Naive thymus-derived CD4-positive, alpha-beta T cell (primary cell): ENCODE measurements at regions not wholly inside any gene's neighbourhood (a gene's known extent, or its start where the extent isn't known, plus 50 kb on each side); places are given as distances from the start of the nearest gene placed in this dataset.

Experiments used
- ATAC-seq: fragments of 150-1000 bp; cut with Tn5 transposase; 2 replicates; pipeline ENCODE4 v1.10.0; 2021; ENCODE audit warnings: mild to moderate bottlenecking, moderate library complexity
- CTCF ChIA-PET: fragments of 350-600 bp; sonication (Branson Sonifier 250); formaldehyde crosslinking; loops from one replicate; lab custom pipeline; 2021; ENCODE audit warnings: antibody characterized with exemption; lab: Charles Lee
- POLR2A ChIA-PET: fragments of 350-600 bp; sonication (Branson Sonifier 250); formaldehyde crosslinking; loops from one replicate; lab custom pipeline; 2021; ENCODE audit warnings: antibody characterized with exemption, inconsistent platforms; lab: Charles Lee
- DNase-seq, 9 donors: peaks; one replicate each; pipeline versions ENCODE4 v3.0.0 to v3.0.0-alpha.2; 2020 to 2022; ENCODE audit warnings: mixed read lengths in 1 of 9
- H3K27ac ChIP-seq: one replicate; pipeline ENCODE4 v1.7.0; 2013; ENCODE audit warnings: mild to moderate bottlenecking, low read depth, low read length, moderate library complexity
- H3K27me3 ChIP-seq, 2 donors: one replicate each; pipeline ENCODE4 v1.7.0; 2013; ENCODE audit warnings: low read length in 2 of 2, mild to moderate bottlenecking in 2 of 2, moderate library complexity in 2 of 2; ENCODE audit not compliant: control insufficient read depth in 2 of 2, insufficient read depth in 2 of 2
- H3K36me3 ChIP-seq, 3 experiments: 1 replicate in 2 of 3; 2 replicates in 1 of 3; pipeline ENCODE4 v1.7.0; 2013; ENCODE audit warnings: low read length in 3 of 3, mild to moderate bottlenecking in 3 of 3, moderate library complexity in 1 of 3; ENCODE audit not compliant: insufficient read depth in 3 of 3, control insufficient read depth in 2 of 3
- H3K4me1 ChIP-seq, 2 donors: one replicate each; pipeline ENCODE4 v1.7.0; 2013; ENCODE audit warnings: low read length in 2 of 2, mild to moderate bottlenecking in 2 of 2, moderate library complexity in 1 of 2; ENCODE audit not compliant: control insufficient read depth in 2 of 2, insufficient read depth in 2 of 2
- H3K4me3 ChIP-seq: 2 replicates; pipeline ENCODE4 v1.7.0; 2013; ENCODE audit warnings: mild to moderate bottlenecking, low read length
- H3K9me3 ChIP-seq, 3 experiments: 1 replicate in 2 of 3; 2 replicates in 1 of 3; pipeline ENCODE4 v1.7.0; 2013; ENCODE audit warnings: low read length in 3 of 3; ENCODE audit not compliant: control insufficient read depth in 2 of 3
- H3K27ac Mint-ChIP-seq, 9 donors: one replicate each; pipeline ENCODE4 v1.8.0; 2020 to 2022; ENCODE audit warnings: mixed read lengths in 9 of 9, mild to moderate bottlenecking in 8 of 9, moderate library complexity in 5 of 9, inconsistent platforms in 2 of 9
- H3K27me3 Mint-ChIP-seq, 5 donors: one replicate each; pipeline ENCODE4 v1.8.0; 2021 to 2022; ENCODE audit warnings: mixed read lengths in 5 of 5, mild to moderate bottlenecking in 1 of 5
- H3K36me3 Mint-ChIP-seq, 5 donors: one replicate each; pipeline ENCODE4 v1.8.0; 2020 to 2022; ENCODE audit warnings: mixed read lengths in 5 of 5, mild to moderate bottlenecking in 3 of 5, inconsistent platforms in 1 of 5
- H3K4me1 Mint-ChIP-seq, 7 donors: one replicate each; pipeline ENCODE4 v1.8.0; 2020 to 2022; ENCODE audit warnings: mixed read lengths in 7 of 7, mild to moderate bottlenecking in 3 of 7, inconsistent platforms in 1 of 7
- H3K4me3 Mint-ChIP-seq, 10 donors: one replicate each; pipeline ENCODE4 v1.8.0; 2020 to 2022; ENCODE audit warnings: mild to moderate bottlenecking in 10 of 10, mixed read lengths in 10 of 10, moderate library complexity in 6 of 10, inconsistent platforms in 2 of 10
- H3K9me3 Mint-ChIP-seq, 11 donors: one replicate each; pipeline ENCODE4 v1.8.0; 2020 to 2022; ENCODE audit warnings: mixed read lengths in 11 of 11, mild to moderate bottlenecking in 4 of 11, inconsistent platforms in 1 of 11, moderate library complexity in 1 of 11
- intact Hi-C, 2 donors: fragments of 100-400 bp; cut with micrococcal nuclease; formaldehyde crosslinking; loops; one replicate each; pipeline ENCODE4 v1.15.1; 2023

GRCh38 chr2:43082903-43083677 lies 143.3 kb downstream of the ZFP36L2 start:
- ATAC-seq: no peak
- no peaks in the 10 kb centered on the region for H3K4me1 ChIP-seq
- H3K27me3 ChIP-seq: no peaks in the 10 kb centered on the region
- no peaks in the 10 kb centered on the region for H3K36me3 ChIP-seq
- Mint-ChIP-seq H3K27ac (peak overlapping the region in 4 of 9 donors; percentile 8 to 57 (median 24)), H3K27me3 (peaks cover 0 to 1% (median 0%) of the 10 kb centered on the region in 5 donors), H3K9me3 (no peaks in the 10 kb centered on the region), H3K4me1 (peaks cover 9 to 38% (median 37%) of the 10 kb centered on the region in 7 donors), H3K4me3 (no peak overlapping the region), H3K36me3 (peaks cover 0 to 3% (median 0%) of the 10 kb centered on the region in 5 donors)
- no peak overlapping the region for H3K27ac ChIP-seq
- CTCF ChIA-PET: interaction anchor here (1.4 kb wide), 1 partner anchor 9 kb away, joined by 3 read pairs; no protein-coding TSS in a partner anchor
- H3K9me3 ChIP-seq: no peaks in the 10 kb centered on the region
- H3K4me3 ChIP-seq: no peak overlapping the region
- POLR2A ChIA-PET: interaction anchor here (0.9 kb wide), 1 partner anchor 51 kb away, joined by 3 read pairs; no protein-coding TSS in a partner anchor
- intact Hi-C loops: no loop called here
- no peak for DNase-seq

GRCh38 chr2:43082111-43082894 lies 144.1 kb downstream of the ZFP36L2 start:
- ChIA-PET CTCF (interaction anchor here (1.4 kb wide), 1 partner anchor 10 kb away, joined by 3 read pairs; no protein-coding TSS in a partner anchor), POLR2A (interaction anchor here (1.1 kb wide), 1 partner anchor 9 kb away, joined by 5 read pairs; no protein-coding TSS in a partner anchor)
- Histone ChIP-seq H3K27me3 (no peaks in the 10 kb centered on the region), H3K4me1 (no peaks in the 10 kb centered on the region), H3K9me3 (no peaks in the 10 kb centered on the region), H3K36me3 (no peaks in the 10 kb centered on the region), H3K4me3 (no peak overlapping the region), H3K27ac (no peak overlapping the region)
- Mint-ChIP-seq H3K27me3 (no peaks in the 10 kb centered on the region), H3K4me3 (no peak overlapping the region), H3K36me3 (peaks cover 0 to 1% (median 0%) of the 10 kb centered on the region in 5 donors), H3K9me3 (no peaks in the 10 kb centered on the region), H3K4me1 (peaks cover 9 to 43% (median 38%) of the 10 kb centered on the region in 7 donors), H3K27ac (peak overlapping the region in 2 of 9 donors; percentile 8 to 14)
- ATAC-seq (no peak), DNase-seq (no peak)
- intact Hi-C loops: no loop called here

DNA sequence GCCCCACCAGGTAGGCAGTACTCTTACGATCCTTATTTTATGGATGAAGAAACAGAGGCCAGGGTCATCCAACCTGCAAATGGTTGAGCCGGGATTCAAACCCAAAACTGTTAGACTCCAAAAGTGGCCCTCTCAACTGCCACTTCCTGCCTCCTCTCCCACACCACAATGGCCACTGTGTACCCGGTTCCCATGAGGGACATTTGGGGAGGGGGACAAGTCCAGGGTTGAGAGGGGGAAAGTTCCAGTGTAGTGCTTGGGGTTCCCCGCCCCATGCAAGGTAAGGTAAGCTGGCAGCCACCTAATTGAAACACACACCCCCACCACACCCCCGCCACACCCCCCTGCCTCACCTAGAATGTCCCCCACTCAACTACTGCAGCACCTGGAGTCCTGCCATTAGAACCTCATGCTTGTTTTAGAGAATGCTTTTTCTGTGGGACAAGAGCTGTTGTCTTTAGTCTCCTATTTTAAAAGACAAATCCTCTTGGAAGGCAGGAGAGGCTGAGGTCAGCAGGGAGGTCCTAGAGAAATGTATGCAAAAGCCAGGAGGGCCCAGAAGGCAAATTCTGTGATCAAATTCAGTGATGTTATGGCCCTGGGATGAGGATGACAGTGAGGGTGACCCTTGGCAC lies 145.2 kb downstream of the ZFP36L2 start:
- H3K36me3 Mint-ChIP-seq: peaks cover 0 to 3% (median 0%) of the 10 kb centered on the region in 5 donors
- Histone ChIP-seq H3K27ac (no peak overlapping the region), H3K4me3 (no peak overlapping the region), H3K36me3 (no peaks in the 10 kb centered on the region), H3K4me1 (no peaks in the 10 kb centered on the region), H3K9me3 (no peaks in the 10 kb centered on the region), H3K27me3 (no peaks in the 10 kb centered on the region)
- H3K9me3 Mint-ChIP-seq: no peaks in the 10 kb centered on the region
- ChIA-PET CTCF (no interaction called here), POLR2A (interaction anchor here (1.4 kb wide), 1 partner anchor 45 kb away, joined by 4 read pairs; no protein-coding TSS in a partner anchor)
- no peak overlapping the region for H3K4me3 Mint-ChIP-seq
- H3K4me1 Mint-ChIP-seq: peaks cover 9 to 43% (median 38%) of the 10 kb centered on the region in 7 donors
- no peaks in the 10 kb centered on the region for H3K27me3 Mint-ChIP-seq
- peak overlapping the region in 2 of 9 donors; percentile 23 to 36 for H3K27ac Mint-ChIP-seq
- intact Hi-C loops: no loop called here
- ATAC-seq (no peak), DNase-seq (no peak)

GRCh38 chr2:43080571-43081021 lies 145.8 kb downstream of the ZFP36L2 start:
- H3K36me3 ChIP-seq: no peaks in the 10 kb centered on the region
- H3K27me3 Mint-ChIP-seq: no peaks in the 10 kb centered on the region
- no peaks in the 10 kb centered on the region for H3K27me3 ChIP-seq
- ATAC-seq (no peak), DNase-seq (no peak)
- H3K36me3 Mint-ChIP-seq: peaks cover 0 to 3% (median 0%) of the 10 kb centered on the region in 5 donors
- H3K4me3 ChIP-seq: no peak overlapping the region
- H3K27ac ChIP-seq: no peak overlapping the region
- H3K4me1 ChIP-seq: no peaks in the 10 kb centered on the region
- H3K9me3 Mint-ChIP-seq: no peaks in the 10 kb centered on the region
- POLR2A ChIA-PET: interaction anchor here (1.4 kb wide), 1 partner anchor 44 kb away, joined by 4 read pairs; no protein-coding TSS in a partner anchor
- peak overlapping the region in 1 of 10 donors; percentile 39 for H3K4me3 Mint-ChIP-seq
- intact Hi-C loops: no loop called here
- H3K27ac Mint-ChIP-seq: peak overlapping the region in 3 of 9 donors; percentile 46 to 75 (median 52)
- CTCF ChIA-PET: no interaction called here
- no peaks in the 10 kb centered on the region for H3K9me3 ChIP-seq
- peaks cover 9 to 42% (median 36%) of the 10 kb centered on the region in 7 donors for H3K4me1 Mint-ChIP-seq

GRCh38 chr2:43078781-43079755 lies 147.3 kb downstream of the ZFP36L2 start:
- Histone ChIP-seq H3K4me1 (no peaks in the 10 kb centered on the region), H3K36me3 (no peaks in the 10 kb centered on the region), H3K4me3 (no peak overlapping the region), H3K9me3 (no peaks in the 10 kb centered on the region), H3K27ac (no peak overlapping the region), H3K27me3 (no peaks in the 10 kb centered on the region)
- Mint-ChIP-seq H3K36me3 (peaks cover 0 to 3% (median 0%) of the 10 kb centered on the region in 5 donors), H3K4me1 (peaks cover 9 to 32% (median 25%) of the 10 kb centered on the region in 7 donors), H3K27ac (peak overlapping the region in 3 of 9 donors; percentile 11 to 90 (median 77)), H3K27me3 (no peaks in the 10 kb centered on the region), H3K9me3 (no peaks in the 10 kb centered on the region), H3K4me3 (no peak overlapping the region)
- DNase-seq (no peak), ATAC-seq (no peak)
- intact Hi-C loops: no loop called here
- ChIA-PET POLR2A (interaction anchor here (1.0 kb wide), 1 partner anchor 148 kb away, joined by 3 read pairs; no protein-coding TSS in a partner anchor), CTCF (no interaction called here)
